ENCODE measurements at regions not wholly inside any gene's neighbourhood (a gene's known extent, or its start where the extent isn't known, plus 50 kb on each side); places are given as distances from the start of the nearest gene placed in this dataset.

- no peak for TF ChIP-seq EZH2phosphoT487 (IDR thresholded peaks at IDR 0.05; ENCODE audit: borderline replicate concordance, low read length)
- no peak for TF ChIP-seq CTCF (conservative IDR thresholded peaks at IDR 0.05; ENCODE audit: low read depth, low read length)
- TF ChIP-seq EZH2 (IDR thresholded peaks at IDR 0.05; ENCODE audit: low read length, unreplicated experiment): no peak
These were observed 127.1 kb upstream of the RBMS3 start for GRCh38 chr3:29153811-29154210.
